HUES48 (cell line): ENCODE measurements at regions not wholly inside any gene's neighbourhood (a gene's known extent, or its start where the extent isn't known, plus 50 kb on each side); places are given as distances from the start of the nearest gene placed in this dataset.

Experiments used
- H3K27ac ChIP-seq: one replicate; pipeline ENCODE4 v1.7.0; 2013; ENCODE audit warnings: low read depth, low read length, inconsistent platforms
- H3K27me3 ChIP-seq: 2 replicates; pipeline ENCODE4 v1.6.1; 2013; ENCODE audit warnings: mild to moderate bottlenecking, low read length; ENCODE audit not compliant: control insufficient read depth, insufficient read depth
- H3K36me3 ChIP-seq: 2 replicates; pipeline ENCODE4 v1.6.1; 2013; ENCODE audit warnings: low read length; ENCODE audit not compliant: control insufficient read depth, insufficient read depth
- H3K4me1 ChIP-seq: 2 replicates; pipeline ENCODE4 v1.6.1; 2013; ENCODE audit warnings: mild to moderate bottlenecking, low read length; ENCODE audit not compliant: control insufficient read depth, insufficient read depth
- H3K4me3 ChIP-seq: 2 replicates; pipeline ENCODE4 v1.5.1; 2013; ENCODE audit warnings: mild to moderate bottlenecking, low read depth, low read length
- H3K9ac ChIP-seq: 2 replicates; pipeline ENCODE4 v1.6.1; 2013; ENCODE audit warnings: mild to moderate bottlenecking, low read depth, low read length, moderate library complexity
- H3K9me3 ChIP-seq: 2 replicates; pipeline ENCODE4 v1.6.1; 2013; ENCODE audit warnings: low read length; ENCODE audit not compliant: control insufficient read depth, insufficient read depth

- no peaks in the 10 kb centered on the region for H3K9me3 ChIP-seq
- H3K9ac ChIP-seq = no peak overlapping the region
- no peak overlapping the region for H3K27ac ChIP-seq
- H3K4me3 ChIP-seq = no peak overlapping the region
- no peaks in the 10 kb centered on the region for H3K27me3 ChIP-seq
- no peaks in the 10 kb centered on the region for H3K36me3 ChIP-seq
- H3K4me1 ChIP-seq = no peaks in the 10 kb centered on the region
Measured at GRCh38 chr12:124205405-124205804, 89.5 kb upstream of the RFLNA start.

- Histone ChIP-seq H3K9ac (no peak overlapping the region), H3K36me3 (no peaks in the 10 kb centered on the region), H3K9me3 (peaks cover 3% of the 10 kb centered on the region; the same call in 1 of the 2 replicates), H3K27me3 (no peaks in the 10 kb centered on the region), H3K4me3 (no peak overlapping the region), H3K4me1 (no peaks in the 10 kb centered on the region), H3K27ac (no peak overlapping the region)
Measured at GRCh38 chr12:124207049-124207448, 87.8 kb upstream of the RFLNA start.

GRCh38 chr12:124207617-124208016 lies 87.3 kb upstream of the RFLNA start:
- Histone ChIP-seq H3K9ac (no peak overlapping the region), H3K4me1 (no peaks in the 10 kb centered on the region), H3K27ac (no peak overlapping the region), H3K4me3 (no peak overlapping the region), H3K9me3 (peaks cover 3% of the 10 kb centered on the region; the same call in 1 of the 2 replicates), H3K36me3 (no peaks in the 10 kb centered on the region), H3K27me3 (no peaks in the 10 kb centered on the region)

- Histone ChIP-seq H3K4me3 (no peak overlapping the region), H3K27me3 (no peaks in the 10 kb centered on the region), H3K9me3 (peaks cover 3% of the 10 kb centered on the region; the same call in 1 of the 2 replicates), H3K4me1 (no peaks in the 10 kb centered on the region), H3K36me3 (no peaks in the 10 kb centered on the region), H3K9ac (no peak overlapping the region), H3K27ac (no peak overlapping the region)
Measured at GRCh38 chr12:124208489-124208888, 86.4 kb upstream of the RFLNA start.

GRCh38 chr12:124210991-124211577 lies 83.8 kb upstream of the RFLNA start:
- H3K27me3 ChIP-seq = no peaks in the 10 kb centered on the region
- H3K36me3 ChIP-seq = no peaks in the 10 kb centered on the region
- no peak overlapping the region for H3K9ac ChIP-seq
- no peak overlapping the region for H3K27ac ChIP-seq
- H3K4me3 ChIP-seq = no peak overlapping the region
- peaks cover 7% of the 10 kb centered on the region; the same call in 1 of the 2 replicates for H3K9me3 ChIP-seq
- no peaks in the 10 kb centered on the region for H3K4me1 ChIP-seq

GRCh38 chr12:124211753-124212152 lies 83.1 kb upstream of the RFLNA start:
- Histone ChIP-seq H3K27ac (no peak overlapping the region), H3K9me3 (peaks cover 7% of the 10 kb centered on the region; the same call in 1 of the 2 replicates), H3K27me3 (no peaks in the 10 kb centered on the region), H3K9ac (no peak overlapping the region), H3K4me3 (no peak overlapping the region), H3K36me3 (no peaks in the 10 kb centered on the region), H3K4me1 (no peaks in the 10 kb centered on the region)

GRCh38 chr12:124213666-124214347 lies 81.1 kb upstream of the RFLNA start:
- H3K9ac ChIP-seq = no peak overlapping the region
- H3K4me1 ChIP-seq = peaks cover 11% of the 10 kb centered on the region
- no peak overlapping the region for H3K27ac ChIP-seq
- H3K9me3 ChIP-seq = peaks cover 7% of the 10 kb centered on the region; the same call in 1 of the 2 replicates
- H3K27me3 ChIP-seq = no peaks in the 10 kb centered on the region
- no peak overlapping the region for H3K4me3 ChIP-seq
- no peaks in the 10 kb centered on the region for H3K36me3 ChIP-seq

GRCh38 chr12:124214574-124214973 lies 80.3 kb upstream of the RFLNA start:
- no peak overlapping the region for H3K4me3 ChIP-seq
- H3K27me3 ChIP-seq = no peaks in the 10 kb centered on the region
- H3K9ac ChIP-seq = no peak overlapping the region
- peaks cover 11% of the 10 kb centered on the region for H3K4me1 ChIP-seq
- no peaks in the 10 kb centered on the region for H3K36me3 ChIP-seq
- H3K9me3 ChIP-seq = peaks cover 7% of the 10 kb centered on the region; the same call in 1 of the 2 replicates
- no peak overlapping the region for H3K27ac ChIP-seq

GRCh38 chr12:124216966-124217365 lies 77.9 kb upstream of the RFLNA start:
- H3K27ac ChIP-seq = no peak overlapping the region
- H3K9me3 ChIP-seq = 0 out of 2 replicates have a peak, but pooled peaks cover 4% of the 10 kb centered on the region
- H3K27me3 ChIP-seq = no peaks in the 10 kb centered on the region
- no peak overlapping the region for H3K9ac ChIP-seq
- no peaks in the 10 kb centered on the region for H3K36me3 ChIP-seq
- H3K4me1 ChIP-seq = peaks cover 11% of the 10 kb centered on the region
- no peak overlapping the region for H3K4me3 ChIP-seq

GRCh38 chr12:124217508-124218242 lies 77.2 kb upstream of the RFLNA start:
- H3K27me3 ChIP-seq = no peaks in the 10 kb centered on the region
- H3K9me3 ChIP-seq = 0 out of 2 replicates have a peak, but pooled peaks cover 4% of the 10 kb centered on the region
- H3K9ac ChIP-seq = no peak overlapping the region
- H3K4me1 ChIP-seq = peaks cover 11% of the 10 kb centered on the region
- no peak overlapping the region for H3K27ac ChIP-seq
- H3K4me3 ChIP-seq = no peak overlapping the region
- no peaks in the 10 kb centered on the region for H3K36me3 ChIP-seq

GRCh38 chr12:124218243-124218560 lies 76.7 kb upstream of the RFLNA start:
- Histone ChIP-seq H3K4me3 (no peak overlapping the region), H3K27ac (no peak overlapping the region), H3K27me3 (no peaks in the 10 kb centered on the region)

More at GRCh38 chr12:124218243-124218560, 76.7 kb upstream of the RFLNA start:
- Histone ChIP-seq H3K36me3 (no peaks in the 10 kb centered on the region), H3K9ac (no peak overlapping the region), H3K4me1 (peaks cover 11% of the 10 kb centered on the region), H3K9me3 (0 out of 2 replicates have a peak, but pooled peaks cover 4% of the 10 kb centered on the region)
